DMS53 treated with DMSO at 0.1 percent for 48 hours (cell line): ENCODE measurements at regions not wholly inside any gene's neighbourhood (a gene's known extent, or its start where the extent isn't known, plus 50 kb on each side); places are given as distances from the start of the nearest gene placed in this dataset.
"Not testable (repeated sequence)": the region's sequence is repeated elsewhere in the genome, so short reads cannot be mapped to it uniquely, and the experiment has no call there.

ENCODE experiments used
- DNase-seq: peaks from one replicate; lab custom pipeline; 2025; ENCODE audit not compliant: unreplicated experiment; lab: John Stamatoyannopoulos, UW

DNA sequence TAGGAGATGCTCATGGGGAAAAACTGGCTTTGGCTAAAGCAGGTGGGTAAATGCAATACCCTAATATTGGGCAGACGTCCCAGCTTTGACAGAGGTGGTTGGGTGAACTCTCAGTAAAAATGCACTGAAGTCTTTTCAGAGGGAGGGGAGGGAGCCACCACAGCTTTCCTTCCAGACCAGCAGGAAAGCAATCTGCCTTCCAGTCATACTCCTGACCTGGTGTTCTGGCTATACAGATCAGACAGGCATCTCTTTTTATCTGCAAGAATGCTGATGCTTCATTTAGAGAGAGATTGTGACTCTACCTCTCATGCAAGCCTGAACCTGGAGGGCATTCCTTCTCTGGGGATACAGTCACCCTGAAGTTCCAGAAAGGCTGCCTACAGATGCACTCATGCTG lies 52.6 kb upstream of the ICA1 start:
- DNase-seq: no peak

DNA sequence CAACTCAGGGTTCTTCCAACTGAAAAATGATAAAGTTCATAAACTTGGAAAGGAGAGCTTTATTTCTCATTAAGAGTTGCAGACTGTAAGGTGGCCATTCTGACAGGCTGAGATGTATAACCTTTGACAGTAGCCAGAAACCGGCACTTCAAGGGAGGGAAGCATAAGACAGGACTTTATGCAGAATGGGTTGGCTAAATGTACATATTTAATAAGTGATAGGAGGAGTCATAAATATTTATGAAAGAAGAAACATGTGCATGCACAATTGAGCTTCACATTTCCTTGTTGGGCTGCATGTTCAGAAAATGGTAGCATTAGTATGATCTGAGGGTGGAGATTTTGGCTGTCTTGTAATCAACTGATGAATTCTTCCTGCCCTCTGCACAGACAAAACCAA lies 57.1 kb upstream of the ICA1 start:
- DNase-seq: no peak

DNA sequence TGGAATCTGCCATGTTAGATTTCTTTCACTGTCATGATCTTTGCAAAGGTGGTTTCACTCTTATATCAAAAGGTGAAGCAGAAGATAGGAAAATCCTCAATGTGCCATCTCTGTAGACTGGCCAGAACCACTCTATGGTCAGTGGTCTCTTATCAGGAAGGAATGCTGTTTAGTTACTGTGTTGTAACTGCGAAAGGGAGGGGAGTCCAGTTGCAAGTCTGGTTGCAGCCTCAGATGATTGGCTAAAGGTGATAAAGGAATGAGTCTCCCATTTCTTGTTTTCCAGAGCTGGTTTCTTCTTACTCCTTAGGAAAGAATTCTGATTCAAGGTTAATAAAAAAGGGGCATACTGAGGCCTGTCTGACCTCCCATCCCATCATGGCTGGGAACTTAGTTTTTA lies 58.2 kb upstream of the ICA1 start:
- no peak for DNase-seq

GRCh38 chr7:8321312-8321711 lies 59.3 kb upstream of the ICA1 start:
- no peak for DNase-seq

- no peak for DNase-seq
These were observed 60.7 kb upstream of the ICA1 start for GRCh38 chr7:8322667-8323066.

DNA sequence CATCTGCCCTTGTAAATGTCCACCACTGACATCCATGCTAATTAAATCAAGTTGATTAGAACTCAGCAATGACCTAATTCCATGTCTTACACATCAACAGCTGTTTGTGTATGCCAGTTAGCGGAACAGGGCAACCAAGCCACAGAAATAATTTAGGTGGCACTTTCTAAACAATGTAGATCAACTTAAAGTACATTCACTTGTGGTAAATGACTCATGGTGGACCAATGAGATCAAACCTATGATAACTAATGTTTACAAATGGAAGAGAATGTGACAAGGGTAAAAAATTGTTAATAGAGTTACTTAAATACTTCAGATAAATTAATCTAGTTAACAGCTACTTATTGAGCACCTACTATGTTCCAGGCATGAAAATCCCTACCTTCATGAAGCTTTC lies 63.1 kb upstream of the ICA1 start:
- DNase-seq: no peak

- no peak for DNase-seq
These were observed 65.2 kb upstream of the ICA1 start for GRCh38 chr7:8327199-8327598.

DNA sequence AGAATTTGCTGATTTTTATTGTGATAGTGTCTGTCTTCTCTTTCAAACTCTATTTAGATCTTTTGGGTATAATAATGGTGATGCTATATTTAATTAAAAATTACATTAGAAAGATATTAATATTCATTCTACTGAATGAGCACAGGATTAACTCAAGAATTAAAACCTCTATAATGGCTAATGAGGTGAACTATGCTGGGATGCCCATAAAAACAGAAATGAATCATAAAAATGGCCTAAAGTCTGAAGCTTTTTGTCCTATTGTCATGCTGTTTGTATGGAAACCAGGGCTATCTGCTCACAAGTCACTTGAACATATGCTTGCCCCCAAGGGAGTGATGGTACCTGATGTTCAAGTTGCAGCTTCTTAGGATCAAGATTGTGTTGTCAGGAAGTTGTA lies 76.2 kb upstream of the ICA1 start:
- no peak for DNase-seq

DNA sequence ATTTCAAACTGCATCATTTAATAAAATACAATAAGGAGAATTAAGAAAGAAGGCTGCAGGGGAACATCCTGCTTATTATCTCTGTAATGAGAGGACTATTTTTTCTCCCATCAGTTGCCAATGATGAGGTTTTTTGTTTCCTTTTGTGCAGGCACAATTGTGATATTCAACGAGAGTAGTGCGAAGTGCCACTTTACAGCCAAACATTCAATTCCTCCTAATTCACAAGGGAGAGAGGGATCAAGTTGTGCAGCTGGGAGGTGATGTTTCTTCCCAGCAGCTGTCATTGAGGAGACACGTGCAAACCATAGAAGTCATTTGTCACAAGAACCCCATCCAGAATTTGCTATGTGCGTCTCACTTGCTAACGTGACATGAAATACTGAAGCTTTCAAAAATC lies 81.6 kb upstream of the ICA1 start:
- no peak for DNase-seq

DNA sequence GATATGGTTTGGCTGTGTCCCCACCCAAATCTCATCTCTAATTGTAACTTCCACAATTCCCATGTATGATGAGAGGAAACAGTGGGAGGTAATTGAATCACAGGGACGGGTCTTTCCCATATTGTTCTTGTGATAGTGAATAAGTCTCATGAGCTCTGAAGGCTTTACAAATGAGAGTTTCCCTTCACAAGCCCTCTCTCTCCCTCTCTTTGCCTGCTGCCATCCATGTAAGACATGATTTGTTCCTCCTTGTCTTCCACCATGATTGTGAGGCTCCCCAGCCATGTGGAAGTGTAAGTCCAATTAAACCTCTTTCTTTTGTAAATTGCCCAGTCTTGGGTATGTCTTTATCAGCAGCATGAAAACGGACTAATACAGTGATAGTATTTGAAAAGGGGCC lies 85.4 kb upstream of the ICA1 start:
- not testable (repeated sequence) for DNase-seq

DNA sequence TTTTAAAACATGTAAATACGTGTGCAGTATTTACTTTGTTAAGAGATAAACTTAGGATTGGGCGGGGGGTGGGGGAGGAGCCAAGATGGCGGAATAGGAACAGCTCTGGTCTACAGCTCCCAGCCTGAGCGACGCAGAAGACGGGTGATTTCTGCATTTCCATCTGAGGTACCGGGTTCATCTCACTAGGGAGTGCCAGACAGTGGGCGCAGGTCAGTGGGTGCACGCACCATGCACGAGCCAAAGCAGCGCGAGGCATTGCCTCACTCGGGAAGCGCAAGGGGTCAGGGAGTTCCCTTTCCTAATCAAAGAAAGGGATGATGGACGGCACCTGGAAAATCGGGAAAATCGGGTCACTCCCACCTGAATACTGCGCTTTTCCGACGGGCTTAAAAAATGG lies 81.8 kb upstream of the NXPH1 start:
- not testable (repeated sequence) for DNase-seq

- no peak for DNase-seq
These were observed 79.4 kb upstream of the NXPH1 start for GRCh38 chr7:8353991-8354390.

GRCh38 chr7:8354503-8354902 lies 78.9 kb upstream of the NXPH1 start:
- no peak for DNase-seq

DNA sequence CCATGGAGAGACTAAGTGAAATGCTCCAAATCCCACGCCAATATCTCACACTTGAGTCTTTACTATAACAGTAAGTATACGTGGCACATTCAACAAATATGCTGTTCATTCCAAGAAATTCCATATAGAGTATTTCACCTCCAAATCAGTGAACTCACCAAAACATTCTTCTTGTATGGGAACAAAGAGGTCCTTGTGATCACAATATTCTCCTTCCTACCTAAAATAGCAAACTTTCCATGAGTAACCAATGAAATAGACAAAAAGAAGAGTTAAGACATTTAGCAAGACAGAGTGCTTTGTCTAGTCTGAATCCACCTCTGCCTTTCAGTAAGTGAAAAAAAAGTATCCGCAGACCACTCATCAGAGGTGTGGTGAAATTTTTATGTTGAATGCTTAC lies 77.3 kb upstream of the NXPH1 start:
- DNase-seq: no peak

DNA sequence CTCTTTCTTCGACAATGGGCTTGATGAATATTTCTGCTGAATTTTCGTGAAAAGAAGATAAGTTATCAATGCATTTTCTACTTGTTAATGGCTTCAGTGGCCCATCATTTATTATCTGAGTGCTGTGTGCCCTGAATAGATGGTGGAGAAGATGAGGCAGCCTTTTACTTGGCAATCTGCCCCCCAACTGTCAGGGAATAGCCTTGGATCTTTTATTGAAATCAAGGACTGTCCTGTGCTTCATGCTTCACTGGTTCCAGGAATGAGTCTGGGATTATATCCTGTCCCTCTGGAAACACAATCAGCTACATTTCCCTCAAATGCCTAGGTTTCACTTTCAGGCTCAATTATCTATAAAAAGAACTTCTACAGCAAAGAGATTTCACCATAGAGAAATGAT lies 75.9 kb upstream of the NXPH1 start:
- DNase-seq: no peak

DNA sequence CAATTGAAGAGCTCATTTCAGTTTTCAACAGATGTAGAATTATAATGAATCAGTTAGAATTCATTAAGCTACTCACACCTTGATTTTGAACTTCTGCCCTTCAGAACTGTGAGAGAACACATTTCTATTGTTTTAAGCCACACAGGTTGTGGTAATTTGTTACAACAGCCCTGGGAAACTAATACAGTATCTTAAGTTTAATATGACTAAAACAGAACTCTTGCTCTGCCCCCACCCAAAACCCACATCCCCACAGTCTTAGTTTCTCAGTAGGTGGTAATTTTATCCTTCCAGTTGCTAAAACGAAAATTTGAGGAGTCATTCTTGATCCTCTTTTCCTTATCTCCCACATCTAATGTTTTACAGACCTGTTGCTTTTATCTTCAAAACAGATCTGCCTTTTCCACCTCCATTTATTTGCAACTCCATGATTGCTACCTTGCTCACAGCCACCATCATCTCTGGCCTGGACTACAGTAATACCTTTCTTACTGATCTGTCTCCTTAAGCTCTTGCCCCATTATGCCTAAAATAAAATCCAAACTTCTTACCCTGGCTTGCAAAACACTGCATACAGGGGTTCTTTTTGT lies 72.8 kb upstream of the NXPH1 start:
- no peak for DNase-seq

GRCh38 chr7:8362723-8363369 lies 70.6 kb upstream of the NXPH1 start:
- no peak for DNase-seq

GRCh38 chr7:8363407-8364015 lies 69.9 kb upstream of the NXPH1 start:
- DNase-seq: no peak

DNA sequence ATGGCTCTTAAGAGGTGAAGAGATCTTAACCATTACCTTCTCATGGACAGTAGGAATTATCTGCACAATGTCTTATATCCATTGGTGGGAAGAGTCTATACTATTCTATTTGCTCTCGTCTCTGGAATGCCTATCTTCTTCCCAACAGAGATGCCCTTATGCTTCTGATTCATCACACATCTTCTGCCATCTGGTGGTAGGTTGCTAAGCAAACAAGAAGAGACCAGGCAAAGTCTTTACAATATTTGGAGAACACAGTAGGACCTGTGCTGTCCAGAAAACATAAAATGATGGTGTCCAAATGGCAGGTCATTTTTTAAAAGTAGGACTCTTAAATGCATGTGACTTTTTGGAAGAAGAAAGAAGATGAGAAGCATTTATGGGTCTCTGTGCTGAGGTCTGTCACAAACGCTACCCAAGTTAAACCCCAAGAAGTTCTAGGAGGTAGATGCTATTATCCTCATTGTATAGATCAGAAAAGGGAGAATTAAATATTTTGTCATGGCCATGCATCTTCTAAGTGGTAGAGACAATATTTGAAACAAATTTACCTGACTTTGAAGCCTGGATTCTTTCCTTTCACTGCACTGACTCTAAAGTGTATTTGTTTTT lies 67.8 kb upstream of the NXPH1 start:
- peak; percentile 81 for DNase-seq

DNA sequence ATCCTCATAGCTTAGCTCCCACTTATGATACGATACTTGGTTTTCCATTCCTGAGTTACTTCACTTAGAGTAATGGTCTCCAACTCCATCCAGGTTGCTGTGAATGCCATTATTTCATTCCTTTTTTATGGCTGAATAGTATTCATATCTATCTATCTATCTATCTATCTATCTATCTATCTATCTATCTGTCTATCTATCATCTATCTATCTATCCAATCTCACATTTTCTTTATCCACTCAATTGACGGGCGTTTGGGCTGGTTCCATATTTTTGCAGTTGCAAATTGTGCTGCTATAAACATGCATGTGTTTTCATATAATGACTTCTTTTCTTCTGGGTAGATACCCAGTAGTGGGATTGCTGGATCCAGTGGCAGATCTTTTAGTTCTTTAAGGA lies 65.4 kb upstream of the NXPH1 start:
- DNase-seq: not testable (repeated sequence)

- DNase-seq: no peak
These were observed 61.7 kb upstream of the NXPH1 start for GRCh38 chr7:8371742-8372141.

DNA sequence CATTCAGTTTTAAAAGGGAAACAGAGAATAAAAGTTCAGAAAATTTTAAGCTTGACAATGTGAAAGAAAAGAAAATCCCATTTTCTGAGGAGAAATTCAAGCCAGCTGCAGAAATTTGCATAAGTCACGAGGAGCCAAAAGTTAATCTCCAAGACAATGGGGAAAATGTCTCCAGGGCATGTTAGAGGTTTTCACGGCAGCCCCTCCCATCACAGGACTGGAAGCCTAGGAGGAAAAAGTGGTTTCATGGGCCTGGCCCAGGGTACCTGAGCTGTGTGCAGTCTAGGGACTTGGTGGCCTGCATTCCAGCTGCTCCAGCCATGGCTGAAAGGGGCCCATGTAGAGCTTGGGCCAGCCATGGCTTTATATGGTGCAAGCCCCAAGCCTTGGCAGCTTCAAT lies 59.6 kb upstream of the NXPH1 start:
- DNase-seq: no peak
